Bronchial epithelial cell (primary cell): ENCODE measurements at regions not wholly inside any gene's neighbourhood (a gene's known extent, or its start where the extent isn't known, plus 50 kb on each side); places are given as distances from the start of the nearest gene placed in this dataset.

ENCODE experiments used
- DNase-seq: peaks from one replicate; pipeline ENCODE4 v3.0.0-alpha.2; 2010; ENCODE audit warnings: low read depth
- FAIRE-seq: peaks from 2 replicates; lab custom pipeline; 2011; peaks lifted over from hg19 to GRCh38; lab: Jason Lieb, UNC
- H3K27me3 ChIP-seq: 2 replicates; pipeline ENCODE4 v1.5.1; 2011; ENCODE audit warnings: low read length; ENCODE audit not compliant: control insufficient read depth, insufficient read depth
- H3K36me3 ChIP-seq: 2 replicates; pipeline ENCODE4 v1.5.1; 2011; ENCODE audit warnings: low read length; ENCODE audit not compliant: control insufficient read depth, insufficient read depth
- H3K4me3 ChIP-seq: 2 replicates; pipeline ENCODE4 v1.5.1; 2011; ENCODE audit warnings: mild to moderate bottlenecking, low read depth, low read length, control low read depth
- CTCF ChIP-seq: IDR thresholded peaks from 2 replicates; pipeline ENCODE4 v1.5.1; 2011; ENCODE audit warnings: mild to moderate bottlenecking, moderate library complexity, low read length, control low read depth, inconsistent platforms; ENCODE audit not compliant: insufficient read depth, severe bottlenecking

- no peak for FAIRE-seq
- no peaks in the 10 kb centered on the region for H3K27me3 ChIP-seq
- no peaks in the 10 kb centered on the region for H3K36me3 ChIP-seq
- DNase-seq, result no peak
- no peak for TF ChIP-seq CTCF
- H3K4me3 ChIP-seq, result no peak overlapping the region
Measured at GRCh38 chr12:125311050-125311449, 245.8 kb downstream of the AACS start.

- no peak for FAIRE-seq
- TF ChIP-seq CTCF, result no peak
- Histone ChIP-seq H3K27me3 (no peaks in the 10 kb centered on the region), H3K4me3 (no peak overlapping the region), H3K36me3 (no peaks in the 10 kb centered on the region)
- DNase-seq, result no peak
Measured at GRCh38 chr12:125312471-125312870, 247.2 kb downstream of the AACS start.

- no peak for TF ChIP-seq CTCF
- H3K4me3 ChIP-seq, result no peak overlapping the region
- DNase-seq (no peak), FAIRE-seq (no peak)
- no peaks in the 10 kb centered on the region for H3K27me3 ChIP-seq
- H3K36me3 ChIP-seq, result no peaks in the 10 kb centered on the region
Measured at GRCh38 chr12:125314051-125314755, 249.0 kb downstream of the AACS start.

- no peaks in the 10 kb centered on the region for H3K27me3 ChIP-seq
Measured at GRCh38 chr12:125315771-125316170, 250.5 kb downstream of the AACS start.

GRCh38 chr12:125320177-125320576 is 254.9 kb downstream of the AACS start:
- no peak for DNase-seq

More at GRCh38 chr12:125315771-125316170, 250.5 kb downstream of the AACS start:
- FAIRE-seq, result no peak
- DNase-seq, result no peak
- no peak for TF ChIP-seq CTCF
- H3K4me3 ChIP-seq, result no peak overlapping the region
- no peaks in the 10 kb centered on the region for H3K36me3 ChIP-seq

More at GRCh38 chr12:125320177-125320576, 254.9 kb downstream of the AACS start:
- no peak for TF ChIP-seq CTCF
- Histone ChIP-seq H3K27me3 (no peaks in the 10 kb centered on the region), H3K36me3 (no peaks in the 10 kb centered on the region), H3K4me3 (no peak overlapping the region)
- no peak for FAIRE-seq
